Activated naive CD8-positive, alpha-beta T cell (primary cell): ENCODE measurements at regions not wholly inside any gene's neighbourhood (a gene's known extent, or its start where the extent isn't known, plus 50 kb on each side); places are given as distances from the start of the nearest gene placed in this dataset.
"Not testable (repeated sequence)": the region's sequence is repeated elsewhere in the genome, so short reads cannot be mapped to it uniquely, and the experiment has no call there.

ENCODE experiments used
- H3K27ac Mint-ChIP-seq: one replicate; pipeline ENCODE4 v1.8.0; 2021; ENCODE audit warnings: mixed read lengths
- H3K27me3 Mint-ChIP-seq: one replicate; pipeline ENCODE4 v1.8.0; 2021; ENCODE audit warnings: mixed read lengths
- H3K36me3 Mint-ChIP-seq: one replicate; pipeline ENCODE4 v1.8.0; 2021; ENCODE audit warnings: mixed read lengths
- H3K4me1 Mint-ChIP-seq: one replicate; pipeline ENCODE4 v1.8.0; 2021; ENCODE audit warnings: low read depth, mixed read lengths
- H3K4me3 Mint-ChIP-seq: one replicate; pipeline ENCODE4 v1.8.0; 2021; ENCODE audit warnings: mild to moderate bottlenecking, mixed read lengths
- H3K9me3 Mint-ChIP-seq: one replicate; pipeline ENCODE4 v1.8.0; 2021; ENCODE audit warnings: low read depth, mixed read lengths

DNA sequence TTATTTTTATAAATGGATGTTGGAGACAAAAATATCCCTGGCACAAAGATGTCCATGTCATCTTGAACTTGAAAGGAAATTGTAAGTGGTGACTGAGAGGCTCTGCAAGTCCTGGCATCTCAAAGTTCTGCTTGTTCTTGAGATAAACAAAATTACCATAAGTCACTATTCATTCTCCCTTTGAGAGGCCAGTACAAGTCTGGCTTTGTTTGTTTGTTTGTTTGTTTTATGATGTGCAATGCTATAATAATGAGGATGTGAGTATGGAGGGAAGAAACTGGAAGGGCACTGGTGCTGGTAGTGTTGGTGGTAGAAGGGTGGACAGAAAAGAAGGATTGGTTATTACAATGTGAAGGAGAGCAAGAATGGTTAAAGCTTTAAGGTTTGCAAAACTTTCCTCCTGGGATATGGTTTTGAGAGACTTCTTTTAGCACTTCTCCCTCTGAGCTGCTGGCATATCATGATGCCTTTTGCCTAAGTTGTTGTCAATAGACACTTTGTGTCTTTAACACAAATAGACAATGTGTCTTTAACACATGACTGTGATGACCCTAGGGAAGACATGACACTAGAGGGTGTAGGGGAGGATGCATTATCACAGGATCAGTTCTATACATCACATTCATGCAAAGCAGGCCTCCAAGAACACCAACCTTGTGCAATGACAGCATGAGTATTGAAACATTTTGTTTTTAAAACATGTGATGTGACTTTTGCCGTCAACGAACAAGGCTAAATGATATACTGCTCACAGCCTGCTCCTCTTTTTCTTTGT lies 880.5 kb upstream of the GOT2 start:
- H3K9me3 Mint-ChIP-seq, result no peaks in the 10 kb centered on the region
- no peaks in the 10 kb centered on the region for H3K27me3 Mint-ChIP-seq
- no peaks in the 10 kb centered on the region for H3K36me3 Mint-ChIP-seq
- no peak overlapping the region for H3K4me3 Mint-ChIP-seq
- H3K4me1 Mint-ChIP-seq, result no peaks in the 10 kb centered on the region
- H3K27ac Mint-ChIP-seq, result no peak overlapping the region

DNA sequence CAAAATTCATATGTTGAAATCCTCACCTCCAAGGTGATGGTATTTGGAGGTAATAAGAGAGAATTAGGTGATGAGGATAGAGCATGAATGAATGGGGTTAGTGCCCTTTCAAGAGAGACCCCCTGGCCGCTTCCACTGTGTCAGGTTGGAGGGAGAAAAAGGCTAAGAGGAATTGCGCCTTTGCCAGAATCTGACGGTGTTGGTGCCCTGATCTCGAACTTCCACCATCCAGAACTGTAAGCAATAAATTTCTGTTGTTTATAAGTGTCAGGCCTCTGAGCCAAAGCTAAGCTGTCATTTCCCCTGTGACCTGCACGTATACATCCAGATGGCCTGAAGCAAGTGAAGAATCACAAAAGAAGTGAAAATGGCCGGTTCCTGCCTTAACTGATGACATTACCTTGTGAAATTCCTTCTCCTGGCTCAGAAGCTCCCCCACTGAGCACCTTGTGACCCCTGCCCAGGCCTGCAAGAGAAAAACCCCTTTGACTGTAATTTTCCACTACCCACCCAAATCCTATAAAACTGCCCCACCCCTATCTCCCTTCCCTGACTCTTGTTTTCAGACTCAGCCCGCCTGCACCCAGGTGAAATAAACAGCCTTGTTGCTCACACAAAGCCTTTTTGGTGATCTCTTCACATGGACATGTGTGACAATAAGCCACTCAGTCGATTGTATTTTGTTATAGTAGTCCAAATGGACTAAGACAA lies 878.9 kb upstream of the GOT2 start:
- H3K4me3 Mint-ChIP-seq, H3K27me3 Mint-ChIP-seq, H3K9me3 Mint-ChIP-seq, H3K36me3 Mint-ChIP-seq, H3K27ac Mint-ChIP-seq, H3K4me1 Mint-ChIP-seq: not testable (repeated sequence)

DNA sequence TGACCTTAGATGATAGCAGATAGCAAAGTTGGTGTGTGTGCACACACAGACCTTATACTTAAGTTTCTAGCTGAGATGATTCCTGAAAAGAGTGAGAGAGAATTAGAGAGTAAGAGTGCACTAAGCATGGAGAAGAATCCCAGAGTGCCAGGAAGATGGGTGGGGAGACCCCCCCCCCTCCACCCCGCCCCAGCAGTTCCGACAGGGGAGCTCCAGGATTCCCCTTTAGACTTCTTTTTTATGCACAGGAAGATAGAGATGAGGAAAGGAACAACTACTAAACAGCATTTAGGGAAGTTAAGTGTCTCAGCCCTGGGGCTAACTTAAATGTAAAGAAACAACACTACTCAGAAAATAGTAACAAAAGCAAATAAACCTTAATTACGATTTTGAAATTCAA lies 878.0 kb upstream of the GOT2 start:
- H3K27me3 Mint-ChIP-seq, result no peaks in the 10 kb centered on the region

DNA sequence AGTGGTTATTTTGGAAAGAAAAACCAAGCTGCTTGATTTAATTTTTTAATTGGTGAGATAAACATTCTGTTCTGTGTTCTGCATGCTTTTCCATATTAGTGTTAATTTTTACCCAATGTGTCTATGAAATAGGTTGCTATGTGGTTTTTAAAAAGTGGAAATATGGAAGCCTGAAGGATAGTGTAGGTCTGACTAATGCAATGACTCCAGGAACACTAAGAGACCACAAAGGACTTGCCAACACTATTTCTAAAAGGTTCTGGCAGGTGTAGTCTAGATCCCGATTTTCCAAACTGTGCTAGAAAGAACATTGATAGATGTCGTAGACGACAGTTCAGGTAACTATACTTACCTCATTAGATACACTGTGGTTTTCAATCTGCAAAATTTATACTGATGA lies 877.4 kb upstream of the GOT2 start:
- Mint-ChIP-seq H3K27me3 (no peaks in the 10 kb centered on the region), H3K4me3 (no peak overlapping the region), H3K9me3 (no peaks in the 10 kb centered on the region), H3K4me1 (no peaks in the 10 kb centered on the region), H3K27ac (no peak overlapping the region), H3K36me3 (no peaks in the 10 kb centered on the region)

More for the DNA sequence above, 878.0 kb upstream of the GOT2 start:
- H3K4me3 Mint-ChIP-seq, result no peak overlapping the region
- no peaks in the 10 kb centered on the region for H3K36me3 Mint-ChIP-seq
- H3K9me3 Mint-ChIP-seq, result no peaks in the 10 kb centered on the region
- no peaks in the 10 kb centered on the region for H3K4me1 Mint-ChIP-seq
- H3K27ac Mint-ChIP-seq, result no peak overlapping the region

DNA sequence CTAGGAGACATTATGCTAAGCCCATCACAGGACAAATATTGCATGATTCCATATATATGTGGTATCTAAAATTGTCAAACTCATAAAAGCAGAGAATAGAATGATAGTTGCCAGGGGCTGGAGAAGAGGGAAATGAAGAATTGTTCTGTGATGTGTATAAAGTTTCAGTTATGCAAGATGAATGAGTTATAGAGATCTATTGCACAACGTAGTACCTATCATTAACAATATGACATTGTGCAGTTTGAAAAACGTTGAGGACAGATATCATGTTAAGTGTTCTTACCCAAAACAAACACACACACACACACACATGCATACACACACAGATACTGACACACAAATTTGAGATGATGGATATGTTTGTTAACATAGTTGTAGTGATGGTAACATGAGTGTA lies 871.6 kb upstream of the GOT2 start:
- Mint-ChIP-seq H3K27me3 (no peaks in the 10 kb centered on the region), H3K27ac (no peak overlapping the region), H3K4me1 (no peaks in the 10 kb centered on the region), H3K9me3 (peaks cover 4% of the 10 kb centered on the region), H3K36me3 (no peaks in the 10 kb centered on the region), H3K4me3 (no peak overlapping the region)

DNA sequence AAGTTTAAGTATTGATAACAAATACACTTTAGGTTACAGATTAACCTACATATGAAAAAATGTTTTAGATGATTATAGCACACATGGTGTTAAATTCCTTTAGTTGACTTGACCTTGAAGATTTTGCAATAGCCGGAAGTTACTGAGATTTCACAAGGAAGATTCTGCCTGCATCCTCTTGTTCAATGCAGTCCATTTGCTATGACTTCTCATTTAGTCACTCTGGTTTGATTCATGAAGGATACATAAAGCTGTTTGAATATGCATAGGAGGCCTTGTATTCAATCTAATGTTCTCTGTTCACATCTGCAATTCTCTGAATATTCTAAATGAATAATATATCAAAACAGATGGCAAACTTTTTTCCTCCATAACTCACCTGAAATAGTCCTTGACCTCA lies 870.2 kb upstream of the GOT2 start:
- Mint-ChIP-seq H3K27me3 (no peaks in the 10 kb centered on the region), H3K27ac (no peak overlapping the region), H3K4me1 (no peaks in the 10 kb centered on the region), H3K36me3 (no peaks in the 10 kb centered on the region), H3K9me3 (peaks cover 4% of the 10 kb centered on the region), H3K4me3 (no peak overlapping the region)

DNA sequence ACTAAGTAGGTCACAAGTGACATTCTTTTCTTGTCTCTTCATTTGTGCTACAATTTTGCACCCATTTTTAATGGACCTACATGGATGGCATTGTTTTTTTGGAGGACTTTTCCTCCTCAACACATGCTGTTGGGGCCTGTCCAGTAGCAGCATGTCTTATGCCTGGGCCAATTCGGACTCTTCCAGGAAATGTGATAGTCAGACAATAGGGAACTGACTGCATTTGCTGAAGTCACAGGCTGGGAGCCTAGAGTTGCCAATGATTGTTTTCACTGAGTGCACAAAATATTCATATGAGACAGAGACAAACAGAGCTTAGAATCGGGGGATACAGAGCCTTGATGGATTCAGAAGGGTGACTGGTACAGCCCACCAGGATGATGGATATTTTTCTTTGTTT lies 867.3 kb upstream of the GOT2 start:
- H3K9me3 Mint-ChIP-seq, result peaks cover 4% of the 10 kb centered on the region
- H3K27me3 Mint-ChIP-seq, result no peaks in the 10 kb centered on the region
- H3K4me1 Mint-ChIP-seq, result no peaks in the 10 kb centered on the region
- no peak overlapping the region for H3K4me3 Mint-ChIP-seq
- H3K27ac Mint-ChIP-seq, result no peak overlapping the region
- H3K36me3 Mint-ChIP-seq, result no peaks in the 10 kb centered on the region

DNA sequence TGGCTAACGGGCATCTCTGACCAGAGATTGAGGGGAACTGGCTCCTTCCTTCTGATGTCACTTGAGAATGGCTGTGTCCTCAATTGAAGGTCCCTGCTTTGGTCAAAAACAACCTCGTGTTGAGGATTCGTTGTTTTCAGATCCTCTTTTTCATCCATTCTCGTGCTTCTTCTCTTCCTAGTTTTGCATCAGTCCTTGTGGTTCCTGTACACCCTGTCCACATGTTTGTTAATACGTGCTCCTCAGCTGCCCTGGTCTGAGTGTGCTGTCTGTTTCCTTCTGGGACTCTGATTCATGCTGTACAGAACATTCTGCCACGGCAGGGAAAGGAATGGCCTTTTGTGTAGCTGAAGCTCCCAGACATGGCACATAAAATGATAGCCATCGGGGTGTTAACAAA lies 863.2 kb upstream of the GOT2 start:
- H3K27ac Mint-ChIP-seq, result no peak overlapping the region
- H3K9me3 Mint-ChIP-seq, result peaks cover 17% of the 10 kb centered on the region
- no peak overlapping the region for H3K4me3 Mint-ChIP-seq
- H3K27me3 Mint-ChIP-seq, result no peaks in the 10 kb centered on the region
- H3K4me1 Mint-ChIP-seq, result no peaks in the 10 kb centered on the region
- H3K36me3 Mint-ChIP-seq, result no peaks in the 10 kb centered on the region

DNA sequence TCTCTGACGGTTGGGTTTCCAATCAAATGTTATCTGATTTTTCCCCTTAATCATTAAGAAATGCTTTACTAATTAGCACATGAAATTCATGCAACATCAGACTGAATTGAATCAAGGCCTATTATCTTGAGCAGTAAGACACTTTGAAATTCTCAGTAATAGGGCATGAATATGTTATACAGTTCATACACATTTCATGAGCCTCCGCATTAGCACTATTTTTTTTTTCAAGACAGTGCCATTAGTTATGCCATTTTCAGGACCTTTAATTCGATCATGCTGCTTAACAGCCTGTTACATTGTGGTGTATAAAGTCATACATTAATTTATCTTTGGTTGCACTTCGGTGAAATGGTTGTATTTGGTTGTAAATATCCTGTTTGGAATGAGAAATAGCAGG lies 862.6 kb upstream of the GOT2 start:
- no peaks in the 10 kb centered on the region for H3K27me3 Mint-ChIP-seq
- H3K9me3 Mint-ChIP-seq, result peaks cover 17% of the 10 kb centered on the region
- H3K27ac Mint-ChIP-seq, result no peak overlapping the region
- H3K36me3 Mint-ChIP-seq, result no peaks in the 10 kb centered on the region
- no peaks in the 10 kb centered on the region for H3K4me1 Mint-ChIP-seq
- no peak overlapping the region for H3K4me3 Mint-ChIP-seq

DNA sequence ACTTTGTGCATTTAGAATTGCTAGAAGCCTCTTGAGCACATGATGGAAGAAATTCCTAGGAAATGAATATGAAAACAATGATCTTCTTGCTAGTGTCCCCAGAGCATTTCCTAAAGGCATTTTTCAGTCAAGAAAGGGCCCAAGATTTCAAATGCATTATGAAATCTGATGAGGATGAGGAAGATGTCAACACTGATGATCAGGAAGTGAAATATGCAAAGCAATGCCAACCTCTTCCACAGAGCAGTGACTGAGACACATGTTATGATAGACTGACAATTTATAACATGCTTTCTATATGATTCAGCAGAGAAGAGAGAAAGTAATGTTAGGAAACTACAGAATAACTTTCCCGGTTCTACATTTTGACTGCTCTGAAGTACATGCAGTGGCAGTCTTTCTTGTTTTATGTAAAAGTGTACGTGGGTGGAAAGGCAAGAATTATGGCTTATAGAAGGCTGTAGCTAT lies 859.1 kb upstream of the GOT2 start:
- no peak overlapping the region for H3K27ac Mint-ChIP-seq
- no peaks in the 10 kb centered on the region for H3K36me3 Mint-ChIP-seq
- no peaks in the 10 kb centered on the region for H3K4me1 Mint-ChIP-seq

DNA sequence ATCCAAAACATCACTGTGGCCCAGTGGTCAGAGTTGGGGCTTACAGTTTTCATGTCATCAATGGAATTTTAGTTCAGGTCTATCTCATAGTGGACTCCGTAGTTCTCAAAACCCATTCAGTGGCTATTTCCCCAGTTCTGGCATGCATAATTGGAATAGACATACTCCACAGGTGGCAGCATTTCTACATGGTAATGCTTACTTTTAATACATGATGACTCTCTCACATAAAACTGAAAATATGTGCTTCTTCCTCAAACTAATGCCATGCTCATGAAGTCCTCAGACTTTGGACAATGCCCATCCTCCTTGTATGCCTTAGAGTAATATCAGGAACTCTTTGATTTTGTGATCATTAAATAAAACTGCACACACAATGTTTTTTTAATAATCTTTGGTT lies 857.4 kb upstream of the GOT2 start:
- Mint-ChIP-seq H3K36me3 (no peaks in the 10 kb centered on the region), H3K27me3 (no peaks in the 10 kb centered on the region), H3K9me3 (peaks cover 27% of the 10 kb centered on the region), H3K4me1 (no peaks in the 10 kb centered on the region), H3K27ac (no peak overlapping the region), H3K4me3 (no peak overlapping the region)

More for the DNA sequence above, 859.1 kb upstream of the GOT2 start:
- Mint-ChIP-seq H3K4me3 (no peak overlapping the region), H3K27me3 (no peaks in the 10 kb centered on the region), H3K9me3 (peaks cover 21% of the 10 kb centered on the region)

DNA sequence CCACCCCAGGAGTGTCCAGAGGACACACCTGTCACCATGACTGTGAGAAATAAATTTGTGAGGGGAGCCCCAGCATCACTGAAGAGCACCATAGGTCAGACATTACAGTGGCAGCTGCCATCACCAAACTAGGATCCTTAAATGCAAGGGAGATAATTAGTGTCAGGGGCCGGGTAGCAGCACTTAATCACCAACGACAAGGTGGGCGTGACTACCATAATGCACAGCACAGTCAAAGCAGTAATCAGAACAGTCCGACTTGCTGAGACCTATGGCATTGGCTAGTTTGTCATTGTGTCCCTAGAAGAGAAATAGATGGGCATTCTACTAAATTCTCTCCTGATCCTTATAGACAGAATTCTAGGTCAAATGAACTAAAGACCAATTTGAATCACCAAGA lies 856.7 kb upstream of the GOT2 start:
- Mint-ChIP-seq H3K36me3 (no peaks in the 10 kb centered on the region), H3K9me3 (peaks cover 21% of the 10 kb centered on the region), H3K27me3 (no peaks in the 10 kb centered on the region), H3K4me3 (no peak overlapping the region), H3K27ac (no peak overlapping the region), H3K4me1 (no peaks in the 10 kb centered on the region)

DNA sequence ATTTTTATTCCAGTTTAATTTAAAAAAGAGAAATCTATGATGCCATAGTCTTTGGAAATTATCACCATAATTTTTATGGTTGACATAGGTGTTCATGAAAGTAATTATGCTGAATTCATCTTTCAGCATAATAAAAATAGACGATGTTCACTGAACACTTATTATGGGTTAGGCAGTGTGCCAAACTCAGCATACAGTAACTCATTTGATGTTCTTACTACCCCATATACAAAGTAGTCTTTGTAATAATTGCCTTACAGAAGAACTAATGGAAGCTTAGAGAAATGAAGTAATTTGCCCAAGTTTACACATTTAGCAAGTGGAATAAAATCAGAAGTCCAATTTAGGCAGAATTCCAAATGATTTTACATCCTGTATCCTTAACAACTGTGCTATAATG lies 852.2 kb upstream of the GOT2 start:
- H3K27me3 Mint-ChIP-seq, result no peaks in the 10 kb centered on the region
- H3K9me3 Mint-ChIP-seq, result peaks cover 9% of the 10 kb centered on the region
- H3K36me3 Mint-ChIP-seq, result no peaks in the 10 kb centered on the region
- no peak overlapping the region for H3K4me3 Mint-ChIP-seq
- no peaks in the 10 kb centered on the region for H3K4me1 Mint-ChIP-seq
- no peak overlapping the region for H3K27ac Mint-ChIP-seq

DNA sequence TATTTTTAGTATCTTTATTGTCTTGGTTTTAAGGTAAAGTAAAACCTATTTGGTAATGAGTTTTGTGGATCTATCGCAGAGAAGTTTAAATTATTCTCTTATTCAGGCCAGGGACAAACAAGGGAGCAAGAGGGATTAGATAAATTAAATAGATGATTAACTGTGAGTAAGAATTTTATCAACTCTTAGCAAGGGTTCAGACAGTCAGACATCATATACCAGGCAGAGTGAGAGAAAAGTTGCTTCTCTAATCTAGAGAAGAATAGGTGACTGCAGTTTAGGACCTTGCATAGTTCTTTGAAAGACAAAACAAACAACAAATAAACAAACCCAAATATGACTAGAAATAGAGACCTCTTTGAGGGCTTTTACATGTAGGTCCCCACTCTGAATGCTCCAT lies 840.2 kb upstream of the GOT2 start:
- H3K27ac Mint-ChIP-seq, result no peak overlapping the region
- no peak overlapping the region for H3K4me3 Mint-ChIP-seq
- H3K4me1 Mint-ChIP-seq, result no peaks in the 10 kb centered on the region
- H3K36me3 Mint-ChIP-seq, result no peaks in the 10 kb centered on the region
- H3K9me3 Mint-ChIP-seq, result peaks cover 5% of the 10 kb centered on the region
- H3K27me3 Mint-ChIP-seq, result no peaks in the 10 kb centered on the region

DNA sequence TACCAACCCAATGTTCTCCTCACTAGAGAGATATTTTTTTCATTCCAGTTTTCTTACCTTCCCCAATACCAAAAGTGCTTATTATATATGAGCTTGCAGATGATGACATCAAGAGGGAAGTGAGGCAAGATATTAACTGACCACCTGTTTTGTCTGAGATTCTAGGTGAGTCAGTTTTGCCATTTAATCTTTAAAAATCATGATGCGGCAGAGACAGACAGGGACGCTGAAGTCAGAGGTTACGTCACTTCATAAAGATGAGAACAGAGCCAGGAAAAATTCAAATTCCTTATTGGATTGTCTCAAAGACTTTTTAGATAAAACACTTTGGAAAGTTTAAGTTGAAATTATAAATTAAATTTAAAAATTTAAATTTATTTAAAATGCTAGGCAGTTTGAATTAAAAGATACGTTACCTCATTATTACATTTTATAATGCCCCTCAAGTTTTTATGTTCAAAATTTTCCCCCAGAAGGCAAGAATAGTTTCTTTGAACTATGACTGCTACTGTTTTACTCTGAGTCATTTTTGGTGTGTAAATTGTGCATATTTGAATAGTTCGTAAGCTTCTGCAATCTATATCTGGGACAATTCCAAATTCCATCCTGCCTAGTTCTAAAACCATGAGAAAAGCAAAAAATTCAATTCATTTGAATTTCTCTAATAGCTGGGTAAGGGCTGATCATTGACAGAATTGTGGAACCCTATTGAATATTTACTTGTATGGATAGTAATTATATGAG lies 839.6 kb upstream of the GOT2 start:
- peaks cover 5% of the 10 kb centered on the region for H3K9me3 Mint-ChIP-seq
- H3K4me1 Mint-ChIP-seq, result no peaks in the 10 kb centered on the region
- no peaks in the 10 kb centered on the region for H3K27me3 Mint-ChIP-seq
- H3K27ac Mint-ChIP-seq, result no peak overlapping the region
- H3K36me3 Mint-ChIP-seq, result no peaks in the 10 kb centered on the region
- no peak overlapping the region for H3K4me3 Mint-ChIP-seq
